GM21360 (cell line): ENCODE measurements at regions not wholly inside any gene's neighbourhood (a gene's known extent, or its start where the extent isn't known, plus 50 kb on each side); places are given as distances from the start of the nearest gene placed in this dataset.

ENCODE experiments used
- ATAC-seq: cut with Tn5 transposase; IDR thresholded peaks from one replicate; pipeline ENCODE4 v1.9.1; 2021; ENCODE audit warnings: mild to moderate bottlenecking, moderate library complexity; ENCODE audit not compliant: unreplicated experiment

GRCh38 chr1:98428864-98429263, 232.7 kb upstream of the SNX7 start:
- no peak for ATAC-seq

DNA sequence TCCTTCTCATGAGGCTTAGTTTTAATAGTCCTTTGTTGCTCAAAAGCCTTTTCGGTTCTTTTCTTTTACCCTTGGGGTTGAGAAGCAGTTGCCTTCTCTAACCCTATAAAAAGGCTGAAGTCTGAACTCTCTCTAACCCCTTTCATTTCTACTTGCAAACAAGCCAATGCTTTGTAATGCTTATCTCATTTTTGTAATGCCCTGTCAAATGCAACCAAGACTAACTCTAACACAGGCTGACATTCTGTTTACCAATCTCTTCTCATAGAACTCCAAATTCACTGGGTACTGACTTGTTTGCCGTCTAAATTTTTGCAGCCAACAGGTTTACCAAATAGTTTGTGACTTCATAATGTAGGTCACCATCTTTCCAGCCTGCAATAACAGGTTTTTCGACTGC, 233.9 kb upstream of the SNX7 start:
- no peak for ATAC-seq

DNA sequence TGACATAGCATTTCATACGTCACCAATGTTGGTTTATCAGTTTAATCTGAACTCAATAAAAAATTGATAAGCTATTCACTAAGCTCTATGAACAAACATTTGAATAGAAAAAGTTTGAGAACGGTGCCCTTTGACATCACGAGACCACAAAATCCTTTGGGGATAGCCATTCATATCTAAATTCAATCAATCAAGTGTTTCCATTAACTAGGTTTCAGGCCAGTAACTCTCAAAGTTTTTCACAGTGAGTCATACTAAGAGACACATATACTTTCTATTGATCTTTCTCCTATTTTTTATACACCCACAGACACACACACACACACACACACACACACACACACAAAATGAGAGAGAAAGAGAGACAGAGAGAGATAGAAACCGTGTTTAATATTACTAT, 235.4 kb upstream of the SNX7 start:
- ATAC-seq = no peak

DNA sequence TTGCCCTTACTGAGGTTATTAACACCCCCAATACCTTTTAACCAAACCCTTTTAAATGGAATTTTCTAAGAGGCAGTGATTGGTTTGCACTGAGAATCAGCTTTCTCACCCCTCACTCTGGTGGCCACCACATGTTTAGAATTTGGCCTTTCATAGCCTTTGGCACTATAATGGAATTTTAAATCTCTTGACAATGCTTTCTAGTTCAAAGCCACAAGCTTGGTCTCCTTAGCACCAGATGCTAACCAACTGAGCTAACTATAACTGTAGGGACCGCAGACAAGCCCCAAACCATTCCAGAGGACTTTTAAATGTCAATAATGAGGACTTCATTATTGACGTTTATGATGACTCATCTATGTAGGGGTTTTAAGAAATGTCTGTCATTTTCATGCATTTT, 238.7 kb upstream of the SNX7 start:
- ATAC-seq = no peak

GRCh38 chr1:98421085-98421435, 240.5 kb upstream of the SNX7 start:
- ATAC-seq = no peak

DNA sequence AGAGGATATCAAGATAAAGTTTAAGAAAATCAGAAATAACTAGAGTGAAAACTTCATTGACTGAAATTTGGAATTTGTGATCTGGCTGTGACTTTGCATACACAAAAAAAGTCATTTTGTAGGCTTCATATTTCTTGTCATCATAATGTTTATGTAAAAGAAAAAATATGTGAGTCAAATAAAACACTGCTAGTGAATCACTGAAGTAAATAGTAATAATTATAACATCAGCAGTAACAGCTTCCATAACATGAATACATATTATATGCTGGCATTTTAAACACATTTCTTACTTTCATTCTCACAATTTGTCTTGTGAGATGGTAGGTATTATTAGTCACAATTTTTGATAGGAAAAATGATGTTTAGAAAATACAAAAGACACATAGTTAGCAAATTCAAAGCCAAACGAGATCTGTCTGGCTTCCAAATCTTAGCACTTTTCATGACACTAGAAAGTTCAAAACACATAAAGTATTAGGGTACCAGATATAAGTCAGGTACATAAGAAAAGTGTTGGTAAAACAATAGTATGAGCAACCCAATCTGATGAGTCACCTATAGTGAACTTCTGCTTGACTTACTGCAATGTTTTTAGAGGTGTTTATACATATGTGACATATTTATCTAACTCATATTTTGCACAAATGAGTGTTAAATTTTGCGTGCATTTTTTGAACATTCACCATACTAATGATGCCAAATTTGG, 241.0 kb upstream of the SNX7 start:
- no peak for ATAC-seq

- no peak for ATAC-seq
Measured at GRCh38 chr1:98417820-98418219, 243.7 kb upstream of the SNX7 start.

- no peak for ATAC-seq
Measured at GRCh38 chr1:98410082-98410481, 251.4 kb upstream of the SNX7 start.

DNA sequence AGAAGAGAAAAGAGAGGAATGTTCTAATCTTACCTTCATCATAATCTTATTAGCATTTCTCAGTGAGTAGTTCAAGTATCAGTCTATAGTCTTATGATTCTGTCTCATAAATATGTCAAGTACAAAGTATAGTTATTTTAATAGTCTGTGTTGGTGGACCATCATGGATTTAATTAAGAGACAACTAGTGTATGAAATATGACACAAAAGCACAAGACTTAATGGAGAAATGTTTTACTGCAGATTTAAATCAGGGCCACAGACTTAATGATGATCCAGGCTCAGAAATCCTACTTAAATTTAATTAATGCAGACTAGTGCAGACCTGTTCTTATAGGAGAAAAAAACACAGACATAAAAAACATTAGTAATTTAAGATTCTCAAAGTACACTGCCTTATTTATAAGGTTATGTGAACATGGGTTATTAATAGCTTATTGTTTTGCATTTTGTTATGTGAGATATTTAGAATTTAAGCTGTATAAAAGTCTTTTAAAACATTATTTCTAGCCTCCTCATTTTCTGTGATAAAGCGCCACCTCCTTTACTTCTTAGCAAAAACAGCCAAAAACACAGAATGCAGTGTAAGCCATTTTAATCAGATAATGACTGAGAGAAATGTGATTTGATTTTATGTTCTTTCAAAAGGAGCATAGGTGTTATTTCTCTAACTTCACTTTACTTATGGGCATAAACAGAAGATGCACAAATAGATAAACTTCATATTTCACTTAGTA, 255.0 kb upstream of the SNX7 start:
- no peak for ATAC-seq

DNA sequence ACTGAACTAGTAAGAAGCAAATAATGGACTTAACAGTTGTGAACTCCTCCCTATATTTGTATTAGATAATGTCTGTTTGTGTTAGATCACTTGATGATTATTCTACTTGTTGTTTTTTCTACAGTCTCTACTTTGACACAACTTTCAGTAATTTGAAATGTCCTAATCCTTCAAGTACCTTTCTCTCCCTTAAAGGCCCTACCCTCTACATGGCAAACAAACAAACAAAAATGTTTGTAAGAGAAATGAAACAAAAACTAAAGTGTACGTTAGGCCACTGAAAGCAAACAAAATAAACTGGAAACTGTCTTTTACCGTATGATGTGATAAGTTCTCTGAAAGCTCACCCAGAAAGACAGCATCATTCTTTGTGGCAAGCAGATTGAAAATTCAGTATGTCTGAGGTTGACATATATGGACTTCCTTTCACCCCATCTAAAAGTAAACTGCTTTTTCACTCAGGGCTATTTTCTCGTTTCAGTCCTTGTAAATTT, 255.9 kb upstream of the SNX7 start:
- peak; percentile 72 for ATAC-seq

DNA sequence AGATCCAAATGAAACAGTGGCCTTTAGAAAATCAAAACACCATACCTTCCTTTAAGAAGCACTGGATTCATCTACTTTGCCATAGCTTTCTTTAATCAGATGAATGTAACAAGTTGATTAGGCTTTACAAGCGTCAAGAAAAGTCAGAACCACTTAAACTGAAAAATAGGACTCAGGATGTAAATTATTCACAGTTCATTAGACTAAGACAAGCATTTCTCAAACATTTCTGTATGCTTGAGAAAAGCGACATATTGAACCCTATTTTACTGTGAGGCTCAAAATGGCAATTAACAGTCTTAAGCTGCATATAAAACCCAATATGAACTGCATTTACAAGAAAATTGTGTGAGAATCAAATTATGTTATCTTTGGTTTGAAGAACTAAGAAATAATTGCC, 256.7 kb upstream of the SNX7 start:
- no peak for ATAC-seq

DNA sequence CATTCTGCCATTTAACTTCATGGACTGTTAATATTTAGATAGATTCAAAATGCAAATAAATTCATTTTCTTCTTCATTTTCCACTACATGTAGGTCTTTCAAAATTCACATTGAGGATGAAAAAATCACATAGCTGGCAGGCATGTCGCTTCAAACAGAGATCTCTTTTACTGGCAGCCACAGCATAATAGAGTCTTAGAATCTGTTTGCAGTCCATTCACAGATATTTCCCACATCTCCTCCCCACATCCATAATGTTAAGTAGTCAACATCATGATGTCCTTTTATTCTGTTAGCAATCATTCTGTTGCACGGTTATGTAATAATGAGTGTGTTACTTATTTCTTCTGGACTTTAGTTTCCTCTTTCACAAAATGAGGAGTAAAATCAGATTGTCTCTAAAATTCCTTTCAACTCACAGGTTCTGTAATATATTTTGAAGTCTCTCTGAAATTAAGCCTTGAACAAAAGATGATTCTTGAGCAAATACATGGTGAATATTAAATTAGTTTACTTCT, 257.5 kb upstream of the SNX7 start:
- no peak for ATAC-seq

GRCh38 chr1:98402860-98403259, 258.7 kb upstream of the SNX7 start:
- no peak for ATAC-seq

- no peak for ATAC-seq
Measured at GRCh38 chr1:98400446-98400845, 261.1 kb upstream of the SNX7 start.

DNA sequence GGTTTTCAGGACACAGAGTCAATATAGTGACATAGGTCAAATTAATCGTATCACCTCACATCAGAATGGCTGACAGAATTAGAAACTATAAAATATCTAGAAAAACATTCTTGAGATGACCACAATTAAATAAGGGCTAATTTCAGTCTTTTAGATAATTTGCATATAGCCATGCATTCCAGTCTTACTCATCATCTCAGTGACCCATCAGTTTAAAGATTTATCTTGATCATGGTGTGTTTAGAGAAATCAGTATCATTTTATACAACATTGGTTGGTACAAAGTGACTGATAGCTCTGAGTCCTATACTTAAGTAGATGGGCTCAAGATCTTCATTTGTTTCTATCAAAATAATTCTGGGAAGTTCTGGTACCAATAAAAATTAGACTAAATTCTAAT, 262.3 kb upstream of the SNX7 start:
- no peak for ATAC-seq

DNA sequence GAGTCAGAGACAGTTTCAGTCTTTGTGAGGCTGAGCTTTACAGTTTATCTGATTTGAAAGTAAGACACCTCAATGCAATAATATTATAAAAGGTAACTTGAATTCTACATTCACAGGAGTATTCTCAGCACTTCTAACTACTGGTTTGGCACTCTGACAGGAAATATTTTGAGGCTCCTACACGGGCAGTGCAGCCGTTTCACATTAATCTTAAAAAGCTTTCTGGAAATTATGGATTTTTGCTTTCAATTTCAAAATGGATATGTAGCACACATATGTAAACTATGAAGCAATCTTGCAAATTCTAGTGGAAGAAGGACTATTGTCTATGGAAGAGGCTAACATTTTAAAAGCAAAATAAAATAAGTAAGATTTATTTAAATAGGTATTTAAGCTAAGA, 262.9 kb upstream of the SNX7 start:
- ATAC-seq = no peak

- ATAC-seq = no peak
Measured at GRCh38 chr1:98398092-98398491, 263.4 kb upstream of the SNX7 start.

GRCh38 chr1:98393719-98394118, 267.8 kb upstream of the SNX7 start:
- no peak for ATAC-seq

DNA sequence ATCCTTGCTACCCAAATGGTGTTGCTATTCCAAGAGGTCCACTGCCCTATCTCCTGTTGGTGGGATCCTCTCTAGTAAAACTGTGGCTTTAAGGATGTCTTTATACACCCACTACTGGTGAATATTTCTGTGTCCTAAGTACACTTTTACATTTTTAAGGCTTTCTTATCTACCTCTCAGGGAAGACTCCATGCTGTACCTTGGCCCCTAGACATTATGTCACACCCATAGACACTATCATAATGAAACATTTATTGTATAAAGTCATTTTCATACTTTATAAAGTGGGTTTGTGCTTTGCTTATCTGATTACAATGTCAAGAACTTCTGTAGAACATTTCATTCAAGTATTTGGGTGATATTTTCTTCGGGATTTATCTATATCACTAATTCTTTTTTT, 270.3 kb upstream of the SNX7 start:
- no peak for ATAC-seq

GRCh38 chr1:98389809-98390208, 271.7 kb upstream of the SNX7 start:
- no peak for ATAC-seq

- ATAC-seq = peak; percentile 92
Measured at GRCh38 chr1:98388441-98388840, 273.1 kb upstream of the SNX7 start.

GRCh38 chr1:98387701-98388100, 273.8 kb upstream of the SNX7 start:
- no peak for ATAC-seq
